H1 (cell line): ENCODE measurements at regions not wholly inside any gene's neighbourhood (a gene's known extent, or its start where the extent isn't known, plus 50 kb on each side); places are given as distances from the start of the nearest gene placed in this dataset.

Experiments
- CTCF ChIA-PET: fragments of 300-600 bp; sonication (Branson Sonifier 250); formaldehyde crosslinking; loops from one replicate; lab custom pipeline; 2021; ENCODE audit not compliant: partially characterized antibody; lab: Charles Lee
- POLR2A ChIA-PET: fragments of 300-600 bp; sonication (Branson Sonifier 250); formaldehyde crosslinking; loops from one replicate; lab custom pipeline; 2021; ENCODE audit warnings: inconsistent platforms; ENCODE audit not compliant: partially characterized antibody; lab: Charles Lee
- DNase-seq, 2 experiments: peaks; one replicate each; pipeline versions ENCODE4 v3.0.0 to v3.0.0-alpha.2; 2010 to 2022; ENCODE audit warnings: low spot score in 2 of 2, low read depth in 1 of 2, mixed read lengths in 1 of 2
- FAIRE-seq: peaks from 2 replicates; lab custom pipeline; 2011; peaks lifted over from hg19 to GRCh38; lab: Jason Lieb, UNC
- H2AFZ ChIP-seq: 2 replicates; pipeline ENCODE4 v1.8.1; 2012; ENCODE audit warnings: low read length, inconsistent platforms
- H2AK5ac ChIP-seq: 2 replicates; pipeline ENCODE4 v1.6.1; 2013; ENCODE audit warnings: low read depth, low read length
- H2BK120ac ChIP-seq: replicated peaks from 2 replicates; pipeline ENCODE3; 2013; ENCODE audit warnings: low read depth, low read length, inconsistent platforms
- H2BK12ac ChIP-seq: 2 replicates; pipeline ENCODE4 v1.6.1; 2013; ENCODE audit warnings: low read depth, low read length
- H2BK15ac ChIP-seq: 2 replicates; pipeline ENCODE4 v1.6.1; 2013; ENCODE audit warnings: low read length
- H2BK20ac ChIP-seq: 2 replicates; pipeline ENCODE4 v1.6.1; 2013; ENCODE audit warnings: low read length
- H2BK5ac ChIP-seq: 2 replicates; pipeline ENCODE4 v1.6.1; 2013; ENCODE audit warnings: low read depth, low read length
- H3K14ac ChIP-seq: 2 replicates; pipeline ENCODE4 v1.6.1; 2013; ENCODE audit warnings: inconsistent platforms; ENCODE audit not compliant: insufficient read length
- H3K18ac ChIP-seq: 2 replicates; pipeline ENCODE4 v1.6.1; 2013; ENCODE audit warnings: low read length; ENCODE audit errors: extremely low read depth
- H3K23ac ChIP-seq: 2 replicates; pipeline ENCODE4 v1.6.1; 2013; ENCODE audit warnings: inconsistent platforms; ENCODE audit not compliant: insufficient read length
- H3K23me2 ChIP-seq: 2 replicates; pipeline ENCODE4 v1.6.1; 2013; ENCODE audit warnings: low read depth, low read length
- H3K27ac ChIP-seq: 2 replicates; pipeline ENCODE4 v1.6.1; 2011; ENCODE audit warnings: low read depth, low read length, inconsistent platforms
- H3K27me3 ChIP-seq, 4 experiments: replicated peaks in 1 of 4; 1 replicate in 1 of 4; 2 replicates in 3 of 4; pipeline versions ENCODE4 v1.6.1 to v1.8.1; 2011 to 2013; ENCODE audit warnings: low read length in 3 of 4, mild to moderate bottlenecking in 3 of 4, inconsistent platforms in 2 of 4, mixed read lengths in 2 of 4, moderate library complexity in 1 of 4; ENCODE audit not compliant: control insufficient read depth in 3 of 4, insufficient read depth in 3 of 4; ENCODE audit errors: extremely low read depth in 1 of 4
- H3K36me3 ChIP-seq, 4 experiments: 2 replicates each; pipeline versions ENCODE4 v1.6.1 to v1.8.1; 2011 to 2013; ENCODE audit warnings: mild to moderate bottlenecking in 4 of 4, low read length in 3 of 4, moderate library complexity in 2 of 4, control low read depth in 1 of 4, inconsistent platforms in 1 of 4; ENCODE audit not compliant: insufficient read depth in 4 of 4, control insufficient read depth in 2 of 4
- H3K4ac ChIP-seq: replicated peaks from 2 replicates; pipeline ENCODE3; 2013; ENCODE audit warnings: low read length, low read depth, mixed read lengths, inconsistent platforms; ENCODE audit not compliant: insufficient read length
- H3K4me1 ChIP-seq, 4 experiments: replicated peaks in 1 of 4; 1 replicate in 1 of 4; 2 replicates in 3 of 4; pipeline versions ENCODE4 v1.6.1 to v1.8.1; 2011 to 2013; ENCODE audit warnings: low read length in 3 of 4, inconsistent platforms in 2 of 4, mixed read lengths in 1 of 4; ENCODE audit not compliant: insufficient read depth in 4 of 4, control insufficient read depth in 3 of 4
- H3K4me2 ChIP-seq, 2 experiments: 2 replicates each; pipeline versions ENCODE4 v1.6.1 to v1.8.1; 2011 to 2013; ENCODE audit warnings: low read depth in 2 of 2, low read length in 2 of 2, control low read depth in 1 of 2, inconsistent platforms in 1 of 2, mild to moderate bottlenecking in 1 of 2; ENCODE audit not compliant: insufficient read depth in 1 of 2
- H3K4me3 ChIP-seq, 4 experiments: fragments of 200-600, 300-600 bp in 1 of 4; sonication (generic), shearing (Covaris generic), sonication (Bioruptor Twin) in 1 of 4; 2 replicates each; pipeline versions ENCODE4 v1.5.1 to v1.8.1; 2011 to 2016; ENCODE audit warnings: low read length in 4 of 4, low read depth in 3 of 4, control low read depth in 2 of 4, inconsistent platforms in 2 of 4, mild to moderate bottlenecking in 2 of 4, mixed read lengths in 1 of 4, moderate library complexity in 1 of 4; ENCODE audit not compliant: insufficient read depth in 2 of 4; ENCODE audit errors: extremely low read depth in 1 of 4
- H3K56ac ChIP-seq: replicated peaks from 2 replicates; pipeline ENCODE3; 2013; ENCODE audit warnings: low read depth, mild to moderate bottlenecking, mixed read lengths, low read length, inconsistent platforms; ENCODE audit not compliant: insufficient read length
- H3K79me1 ChIP-seq: 2 replicates; pipeline ENCODE4 v1.6.1; 2013; ENCODE audit warnings: low read depth, low read length, control low read depth
- H3K79me2 ChIP-seq, 2 experiments: 2 replicates each; pipeline versions ENCODE4 v1.6.1 to v1.8.1; 2012 to 2013; ENCODE audit warnings: low read length in 2 of 2, mild to moderate bottlenecking in 2 of 2, inconsistent platforms in 1 of 2; ENCODE audit not compliant: insufficient read depth in 2 of 2, control insufficient read depth in 1 of 2
- H3K9ac ChIP-seq, 4 experiments: replicated peaks in 1 of 4; 1 replicate in 1 of 4; 2 replicates in 3 of 4; pipeline versions ENCODE4 v1.6.1 to v1.8.1; 2011 to 2013; ENCODE audit warnings: low read depth in 3 of 4, low read length in 3 of 4, control low read depth in 2 of 4, mild to moderate bottlenecking in 2 of 4, moderate library complexity in 2 of 4, inconsistent platforms in 1 of 4; ENCODE audit errors: extremely low read depth in 1 of 4
- H3K9me3 ChIP-seq, 2 experiments: 2 replicates each; pipeline versions ENCODE4 v1.6.1 to v1.8.1; 2012 to 2013; ENCODE audit warnings: mild to moderate bottlenecking in 2 of 2, moderate library complexity in 2 of 2, control low read depth in 1 of 2, inconsistent platforms in 1 of 2, low read depth in 1 of 2, low read length in 1 of 2, mixed read lengths in 1 of 2; ENCODE audit not compliant: insufficient read depth in 2 of 2
- H4K20me1 ChIP-seq, 2 experiments: replicated peaks in 1 of 2; 2 replicates each; pipeline versions ENCODE3 to v1.8.1; 2011 to 2013; ENCODE audit warnings: inconsistent platforms in 2 of 2, low read length in 2 of 2, mild to moderate bottlenecking in 1 of 2; ENCODE audit not compliant: insufficient read depth in 2 of 2, control insufficient read depth in 1 of 2
- H4K5ac ChIP-seq: 2 replicates; pipeline ENCODE4 v1.6.1; 2013; ENCODE audit warnings: low read length, low read depth, mixed read lengths, inconsistent platforms; ENCODE audit not compliant: insufficient read length
- H4K8ac ChIP-seq: 2 replicates; pipeline ENCODE4 v1.8.0; 2013; ENCODE audit warnings: mild to moderate bottlenecking, moderate library complexity, low read length, inconsistent platforms; ENCODE audit not compliant: insufficient read depth; ENCODE audit errors: extremely low read depth
- H4K91ac ChIP-seq: replicated peaks from 2 replicates; pipeline ENCODE3; 2013; ENCODE audit warnings: low read length, mixed read lengths, inconsistent platforms; ENCODE audit not compliant: insufficient read length
- GABPA ChIP-seq: IDR thresholded peaks from 2 replicates; pipeline ENCODE4 v1.6.1; 2011; ENCODE audit warnings: mild to moderate bottlenecking, low read length, moderate library complexity, borderline replicate concordance; ENCODE audit not compliant: insufficient read depth
- JUN ChIP-seq: IDR thresholded peaks from 2 replicates; pipeline ENCODE4 v1.6.1; 2011; ENCODE audit warnings: low read depth, mild to moderate bottlenecking, improper control_type of control experiment, low read length
- WGBS, 2 experiments: shearing (Covaris generic) in 1 of 2; methylation state at CpG; one replicate each; pipeline versions ENCODE4 v1.1.6 to v1.1.7; 2013 to 2015; ENCODE audit warnings: low lambda C conversion rate in 2 of 2, mixed read lengths in 2 of 2, inconsistent platforms in 1 of 2, low coverage in 1 of 2, missing lambda C conversion rate in 1 of 2; ENCODE audit not compliant: insufficient replicate concordance in 2 of 2, insufficient coverage in 1 of 2, insufficient read length in 1 of 2; ENCODE audit errors: extremely low coverage in 1 of 2, missing lambda C conversion rate in 1 of 2; 5-methylcytosine and 5-hydroxymethylcytosine counted together

DNA sequence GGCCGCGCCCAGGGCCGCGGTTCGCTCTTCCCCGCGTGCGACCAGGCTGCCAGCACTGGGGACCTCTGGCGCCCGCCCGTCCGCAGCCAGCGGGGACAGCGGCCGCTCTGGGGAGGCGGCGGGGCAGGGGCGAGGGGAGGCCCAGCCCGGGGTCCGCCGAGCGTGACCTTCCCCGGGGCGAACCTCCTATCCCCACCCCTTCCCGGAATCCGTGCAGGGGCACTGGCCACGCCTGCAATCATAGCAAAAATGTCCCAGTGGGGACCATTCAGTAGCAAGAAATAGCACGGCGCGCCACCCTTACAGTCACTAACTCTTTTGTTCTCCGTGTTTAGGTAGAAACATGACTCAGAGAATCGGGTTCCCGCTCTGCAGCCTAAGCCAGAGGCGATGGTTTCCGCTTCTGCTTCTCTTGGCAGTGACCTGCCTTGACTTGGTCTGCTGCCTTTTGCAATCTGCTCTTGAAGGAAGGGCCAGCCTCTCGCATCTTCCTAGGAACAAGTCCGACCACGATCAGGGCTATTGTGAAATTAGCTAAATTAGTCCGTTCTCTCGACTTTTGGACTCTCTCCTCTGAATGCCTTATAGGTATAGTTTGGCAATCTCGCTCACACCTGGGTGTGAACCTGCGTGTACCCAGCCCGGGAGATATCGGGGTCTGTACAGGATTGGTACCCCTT lies 79.3 kb upstream of the ACBD5 start:
- no peak overlapping the region for H3K23ac ChIP-seq
- TF ChIP-seq GABPA (no peak), JUN (no peak)
- H3K9me3 ChIP-seq = no peaks in the 10 kb centered on the region
- H3K36me3 ChIP-seq = no peaks in the 10 kb centered on the region
- no peak overlapping the region for H2BK15ac ChIP-seq
- no peak overlapping the region for H4K91ac ChIP-seq
- FAIRE-seq (no peak), DNase-seq (no peak)
- no peak overlapping the region for H4K5ac ChIP-seq
- H2BK12ac ChIP-seq = no peak overlapping the region
- ChIA-PET POLR2A (no interaction called here), CTCF (no interaction called here)
- no peaks in the 10 kb centered on the region for H3K79me2 ChIP-seq
- H2AK5ac ChIP-seq = no peak overlapping the region
- peak overlapping the region in 2 of 4 experiments; percentile 10 to 38; a peak in 3 of 8 replicates for H3K4me3 ChIP-seq
- H2AFZ ChIP-seq = peak overlapping the region; percentile 58; the same call in 1 of the 2 replicates
- no peak overlapping the region for H3K14ac ChIP-seq
- no peak overlapping the region for H2BK120ac ChIP-seq
- H3K27ac ChIP-seq = no peak overlapping the region
- no peaks in the 10 kb centered on the region for H3K4me1 ChIP-seq
- no peaks in the 10 kb centered on the region for H3K79me1 ChIP-seq
- H3K18ac ChIP-seq = no peak overlapping the region
- no peaks in the 10 kb centered on the region for H3K27me3 ChIP-seq
- no peak overlapping the region for H2BK20ac ChIP-seq
- H2BK5ac ChIP-seq = no peak overlapping the region
- no peak overlapping the region for H3K4ac ChIP-seq
- H4K8ac ChIP-seq = peak overlapping the region; percentile 83; the same call in 1 of the 2 replicates
- no peak overlapping the region for H3K9ac ChIP-seq
- 79% methylated on average over 29 of the region's 44 CpGs; no CpG with 5 or more reads in 1 of the 2 experiments for WGBS, 2 experiments
- no peaks in the 10 kb centered on the region for H4K20me1 ChIP-seq
- H3K4me2 ChIP-seq = peak overlapping the region; percentile 2 to 6; a peak in 1 of 4 replicates
- no peaks in the 10 kb centered on the region for H3K23me2 ChIP-seq
- no peak overlapping the region for H3K56ac ChIP-seq
